Naive thymus-derived CD4-positive, alpha-beta T cell (primary cell): ENCODE measurements at regions not wholly inside any gene's neighbourhood (a gene's known extent, or its start where the extent isn't known, plus 50 kb on each side); places are given as distances from the start of the nearest gene placed in this dataset.

ENCODE experiments used
- ATAC-seq: fragments of 150-1000 bp; cut with Tn5 transposase; 2 replicates; pipeline ENCODE4 v1.10.0; 2021; ENCODE audit warnings: mild to moderate bottlenecking, moderate library complexity
- CTCF ChIA-PET: fragments of 350-600 bp; sonication (Branson Sonifier 250); formaldehyde crosslinking; loops from one replicate; lab custom pipeline; 2021; ENCODE audit warnings: antibody characterized with exemption; lab: Charles Lee
- POLR2A ChIA-PET: fragments of 350-600 bp; sonication (Branson Sonifier 250); formaldehyde crosslinking; loops from one replicate; lab custom pipeline; 2021; ENCODE audit warnings: antibody characterized with exemption, inconsistent platforms; lab: Charles Lee
- DNase-seq, 9 donors: peaks; one replicate each; pipeline versions ENCODE4 v3.0.0 to v3.0.0-alpha.2; 2020 to 2022; ENCODE audit warnings: mixed read lengths in 1 of 9
- H3K27ac ChIP-seq: one replicate; pipeline ENCODE4 v1.7.0; 2013; ENCODE audit warnings: mild to moderate bottlenecking, low read depth, low read length, moderate library complexity
- H3K27me3 ChIP-seq, 2 donors: one replicate each; pipeline ENCODE4 v1.7.0; 2013; ENCODE audit warnings: low read length in 2 of 2, mild to moderate bottlenecking in 2 of 2, moderate library complexity in 2 of 2; ENCODE audit not compliant: control insufficient read depth in 2 of 2, insufficient read depth in 2 of 2
- H3K36me3 ChIP-seq, 3 experiments: 1 replicate in 2 of 3; 2 replicates in 1 of 3; pipeline ENCODE4 v1.7.0; 2013; ENCODE audit warnings: low read length in 3 of 3, mild to moderate bottlenecking in 3 of 3, moderate library complexity in 1 of 3; ENCODE audit not compliant: insufficient read depth in 3 of 3, control insufficient read depth in 2 of 3
- H3K4me1 ChIP-seq, 2 donors: one replicate each; pipeline ENCODE4 v1.7.0; 2013; ENCODE audit warnings: low read length in 2 of 2, mild to moderate bottlenecking in 2 of 2, moderate library complexity in 1 of 2; ENCODE audit not compliant: control insufficient read depth in 2 of 2, insufficient read depth in 2 of 2
- H3K4me3 ChIP-seq: 2 replicates; pipeline ENCODE4 v1.7.0; 2013; ENCODE audit warnings: mild to moderate bottlenecking, low read length
- H3K9me3 ChIP-seq, 3 experiments: 1 replicate in 2 of 3; 2 replicates in 1 of 3; pipeline ENCODE4 v1.7.0; 2013; ENCODE audit warnings: low read length in 3 of 3; ENCODE audit not compliant: control insufficient read depth in 2 of 3
- H3K27ac Mint-ChIP-seq, 9 donors: one replicate each; pipeline ENCODE4 v1.8.0; 2020 to 2022; ENCODE audit warnings: mixed read lengths in 9 of 9, mild to moderate bottlenecking in 8 of 9, moderate library complexity in 5 of 9, inconsistent platforms in 2 of 9
- H3K27me3 Mint-ChIP-seq, 5 donors: one replicate each; pipeline ENCODE4 v1.8.0; 2021 to 2022; ENCODE audit warnings: mixed read lengths in 5 of 5, mild to moderate bottlenecking in 1 of 5
- H3K36me3 Mint-ChIP-seq, 5 donors: one replicate each; pipeline ENCODE4 v1.8.0; 2020 to 2022; ENCODE audit warnings: mixed read lengths in 5 of 5, mild to moderate bottlenecking in 3 of 5, inconsistent platforms in 1 of 5
- H3K4me1 Mint-ChIP-seq, 7 donors: one replicate each; pipeline ENCODE4 v1.8.0; 2020 to 2022; ENCODE audit warnings: mixed read lengths in 7 of 7, mild to moderate bottlenecking in 3 of 7, inconsistent platforms in 1 of 7
- H3K4me3 Mint-ChIP-seq, 10 donors: one replicate each; pipeline ENCODE4 v1.8.0; 2020 to 2022; ENCODE audit warnings: mild to moderate bottlenecking in 10 of 10, mixed read lengths in 10 of 10, moderate library complexity in 6 of 10, inconsistent platforms in 2 of 10
- H3K9me3 Mint-ChIP-seq, 11 donors: one replicate each; pipeline ENCODE4 v1.8.0; 2020 to 2022; ENCODE audit warnings: mixed read lengths in 11 of 11, mild to moderate bottlenecking in 4 of 11, inconsistent platforms in 1 of 11, moderate library complexity in 1 of 11
- intact Hi-C, 2 donors: fragments of 100-400 bp; cut with micrococcal nuclease; formaldehyde crosslinking; loops; one replicate each; pipeline ENCODE4 v1.15.1; 2023

DNA sequence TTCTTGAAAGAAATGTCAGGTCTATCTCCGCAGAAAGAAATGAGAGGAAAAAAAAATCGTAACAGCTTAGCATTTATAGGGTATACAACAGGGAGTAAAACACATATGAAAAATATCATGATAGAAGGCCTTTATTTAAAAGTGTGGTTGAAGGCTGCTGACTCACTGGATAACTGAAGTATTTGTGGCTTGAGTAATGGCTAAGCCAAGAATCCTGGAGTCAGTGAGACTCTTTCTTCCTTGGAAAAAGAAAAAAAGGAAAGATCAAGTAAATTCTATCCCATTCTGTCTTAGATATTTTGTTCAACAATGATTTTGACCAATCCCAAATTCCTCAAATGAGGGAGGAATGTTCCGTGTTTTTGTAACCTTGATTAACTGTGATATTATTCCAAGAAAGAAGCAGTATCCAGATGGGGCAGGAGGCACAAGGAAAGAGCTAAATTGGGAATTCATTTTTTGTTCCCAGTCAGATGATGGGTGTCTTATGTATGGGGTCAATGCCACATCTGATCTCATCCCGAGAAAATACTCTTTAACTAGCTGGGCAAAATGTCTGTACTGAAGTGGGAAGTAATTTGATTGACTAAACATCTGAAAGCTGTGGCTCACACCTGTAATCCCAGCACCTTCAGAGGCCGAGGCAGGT is 64.3 kb upstream of the MYO10 start:
- H3K4me3 Mint-ChIP-seq: no peak overlapping the region
- H3K4me1 ChIP-seq: no peaks in the 10 kb centered on the region
- POLR2A ChIA-PET: no interaction called here

DNA sequence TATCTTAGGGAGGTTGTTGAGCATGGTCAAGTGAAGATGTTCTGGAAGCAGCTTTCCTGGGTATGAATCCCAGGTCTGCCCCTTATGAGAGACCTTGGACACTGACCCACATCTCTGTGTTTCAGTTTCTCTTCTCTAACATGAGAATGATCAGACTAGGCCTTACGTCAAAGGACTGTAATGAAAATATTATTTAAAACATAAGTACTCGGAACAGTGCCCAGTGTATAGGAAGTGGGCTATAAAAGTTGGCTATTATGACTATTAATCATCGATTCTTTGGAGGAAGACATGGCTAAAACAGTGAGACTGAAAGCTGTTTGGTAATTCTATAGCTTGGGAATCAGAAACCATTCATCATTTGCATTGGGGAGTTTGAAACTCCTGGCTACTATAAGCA is 65.3 kb upstream of the MYO10 start:
- H3K27me3 ChIP-seq: no peaks in the 10 kb centered on the region

More for the DNA sequence above, 64.3 kb upstream of the MYO10 start:
- DNase-seq (no peak), ATAC-seq (no peak)
- H3K9me3 Mint-ChIP-seq: peaks cover 0 to 3% (median 0%) of the 10 kb centered on the region in 11 donors
- H3K36me3 Mint-ChIP-seq: no peaks in the 10 kb centered on the region
- CTCF ChIA-PET: no interaction called here
- H3K27me3 Mint-ChIP-seq: peaks cover 0 to 2% (median 0%) of the 10 kb centered on the region in 5 donors
- H3K4me3 ChIP-seq: no peak overlapping the region
- H3K27ac Mint-ChIP-seq: no peak overlapping the region
- intact Hi-C loops: no loop called here
- H3K27ac ChIP-seq: no peak overlapping the region
- no peaks in the 10 kb centered on the region for H3K9me3 ChIP-seq
- H3K27me3 ChIP-seq: no peaks in the 10 kb centered on the region
- no peaks in the 10 kb centered on the region for H3K4me1 Mint-ChIP-seq
- H3K36me3 ChIP-seq: no peaks in the 10 kb centered on the region

DNA sequence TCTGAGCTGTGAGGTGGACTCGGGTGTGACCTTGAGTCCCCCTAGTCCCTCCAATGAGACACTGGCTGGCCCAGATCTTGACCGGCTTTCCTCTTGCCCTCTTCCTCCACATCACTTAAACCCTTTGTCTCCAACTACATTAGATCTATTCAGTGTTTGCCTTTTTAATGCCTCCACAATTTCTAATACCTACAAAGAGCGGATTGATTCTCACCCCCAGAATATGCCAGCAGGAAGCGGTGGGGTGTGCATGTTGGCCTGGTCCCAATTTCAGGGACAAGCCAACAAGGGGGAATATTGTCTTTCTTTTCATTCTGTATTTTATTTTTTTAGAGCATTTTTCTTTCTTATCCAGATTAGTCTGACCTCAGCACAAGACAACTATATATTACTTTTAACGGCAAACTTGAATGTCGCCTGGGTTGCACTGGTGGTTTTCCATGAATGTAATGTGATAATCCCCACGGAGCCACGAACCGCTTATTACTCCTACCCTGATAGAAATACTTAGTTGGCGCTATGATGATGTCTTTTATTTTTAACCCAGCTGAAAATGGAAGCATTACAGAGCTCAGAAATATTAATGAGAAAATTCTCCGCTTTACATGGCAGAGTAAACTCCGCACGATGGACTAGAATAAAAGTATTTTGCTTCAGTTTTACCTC is 68.5 kb upstream of the MYO10 start:
- Mint-ChIP-seq H3K4me1 (no peaks in the 10 kb centered on the region), H3K27ac (no peak overlapping the region), H3K27me3 (no peaks in the 10 kb centered on the region), H3K4me3 (no peak overlapping the region), H3K36me3 (no peaks in the 10 kb centered on the region), H3K9me3 (peaks cover 0 to 3% (median 0%) of the 10 kb centered on the region in 11 donors)
- Histone ChIP-seq H3K27ac (no peak overlapping the region), H3K36me3 (no peaks in the 10 kb centered on the region), H3K4me3 (no peak overlapping the region), H3K4me1 (no peaks in the 10 kb centered on the region), H3K9me3 (no peaks in the 10 kb centered on the region), H3K27me3 (no peaks in the 10 kb centered on the region)
- intact Hi-C loops: no loop called here
- no peak for ATAC-seq
- ChIA-PET POLR2A (no interaction called here), CTCF (no interaction called here)
- no peak for DNase-seq

More for the DNA sequence above, 65.3 kb upstream of the MYO10 start:
- DNase-seq (no peak), ATAC-seq (no peak)
- Histone ChIP-seq H3K27ac (no peak overlapping the region), H3K36me3 (no peaks in the 10 kb centered on the region), H3K4me1 (no peaks in the 10 kb centered on the region), H3K9me3 (no peaks in the 10 kb centered on the region), H3K4me3 (no peak overlapping the region)
- H3K4me3 Mint-ChIP-seq: no peak overlapping the region
- no peaks in the 10 kb centered on the region for H3K27me3 Mint-ChIP-seq
- ChIA-PET CTCF (no interaction called here), POLR2A (no interaction called here)
- intact Hi-C loops: no loop called here
- H3K9me3 Mint-ChIP-seq: peaks cover 0 to 3% (median 0%) of the 10 kb centered on the region in 11 donors
- H3K4me1 Mint-ChIP-seq: no peaks in the 10 kb centered on the region
- H3K36me3 Mint-ChIP-seq: no peaks in the 10 kb centered on the region
- H3K27ac Mint-ChIP-seq: no peak overlapping the region

- no peaks in the 10 kb centered on the region for H3K4me1 Mint-ChIP-seq
- no peaks in the 10 kb centered on the region for H3K36me3 ChIP-seq
- ATAC-seq (no peak), DNase-seq (no peak)
- CTCF ChIA-PET: no interaction called here
- H3K4me1 ChIP-seq: no peaks in the 10 kb centered on the region
- H3K27me3 ChIP-seq: no peaks in the 10 kb centered on the region
- H3K27ac ChIP-seq: no peak overlapping the region
- intact Hi-C loops: no loop called here
- no peaks in the 10 kb centered on the region for H3K27me3 Mint-ChIP-seq
- H3K36me3 Mint-ChIP-seq: no peaks in the 10 kb centered on the region
- peaks cover 0 to 3% (median 0%) of the 10 kb centered on the region in 11 donors for H3K9me3 Mint-ChIP-seq
- no peak overlapping the region for H3K27ac Mint-ChIP-seq
- H3K4me3 Mint-ChIP-seq: no peak overlapping the region
- no peaks in the 10 kb centered on the region for H3K9me3 ChIP-seq
- H3K4me3 ChIP-seq: no peak overlapping the region
- POLR2A ChIA-PET: no interaction called here
These were observed 69.2 kb upstream of the MYO10 start for GRCh38 chr5:17005107-17005828.

DNA sequence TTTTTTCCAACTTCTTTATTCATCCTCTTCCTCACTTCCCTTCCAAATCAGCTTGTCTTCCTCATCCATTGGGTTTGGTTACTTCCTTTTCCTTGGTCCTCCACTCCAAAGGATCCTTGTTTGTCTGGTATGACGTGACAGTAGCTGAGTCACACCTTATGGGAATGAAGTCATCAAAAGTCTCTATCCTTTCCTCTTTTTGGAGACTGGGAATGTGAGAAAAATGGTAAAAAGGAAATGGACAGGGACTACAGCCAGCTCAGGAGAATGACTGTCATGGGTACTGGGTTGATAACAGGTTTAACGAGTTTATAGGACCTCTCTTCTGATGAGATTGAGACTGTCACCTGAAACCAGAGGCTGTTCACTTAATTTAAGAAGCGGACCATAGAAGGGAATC is 76.2 kb upstream of the MYO10 start:
- H3K4me3 Mint-ChIP-seq: no peak overlapping the region
- Histone ChIP-seq H3K4me3 (no peak overlapping the region), H3K36me3 (no peaks in the 10 kb centered on the region), H3K9me3 (no peaks in the 10 kb centered on the region), H3K27ac (no peak overlapping the region), H3K4me1 (no peaks in the 10 kb centered on the region), H3K27me3 (no peaks in the 10 kb centered on the region)
- H3K27me3 Mint-ChIP-seq: peaks cover 0 to 3% (median 0%) of the 10 kb centered on the region in 5 donors
- intact Hi-C loops: no loop called here
- peaks cover 0 to 10% (median 2%) of the 10 kb centered on the region in 11 donors for H3K9me3 Mint-ChIP-seq
- CTCF ChIA-PET: no interaction called here
- DNase-seq (no peak), ATAC-seq (no peak)
- POLR2A ChIA-PET: no interaction called here
- no peak overlapping the region for H3K27ac Mint-ChIP-seq
- H3K36me3 Mint-ChIP-seq: no peaks in the 10 kb centered on the region
- H3K4me1 Mint-ChIP-seq: no peaks in the 10 kb centered on the region

- no peaks in the 10 kb centered on the region for H3K9me3 ChIP-seq
- Mint-ChIP-seq H3K27ac (peak overlapping the region in 1 of 9 donors; percentile 45), H3K4me1 (no peaks in the 10 kb centered on the region), H3K27me3 (peaks cover 0 to 7% (median 0%) of the 10 kb centered on the region in 5 donors), H3K36me3 (no peaks in the 10 kb centered on the region), H3K4me3 (no peak overlapping the region), H3K9me3 (peaks cover 0 to 10% (median 2%) of the 10 kb centered on the region in 11 donors)
- H3K4me1 ChIP-seq: no peaks in the 10 kb centered on the region
- H3K27ac ChIP-seq: no peak overlapping the region
- H3K36me3 ChIP-seq: no peaks in the 10 kb centered on the region
- POLR2A ChIA-PET: no interaction called here
- CTCF ChIA-PET: no interaction called here
- intact Hi-C loops: no loop called here
- no peak for ATAC-seq
- DNase-seq: no peak
- H3K4me3 ChIP-seq: no peak overlapping the region
- no peaks in the 10 kb centered on the region for H3K27me3 ChIP-seq
These were observed 78.6 kb upstream of the MYO10 start for GRCh38 chr5:17014686-17015085.
